Ovary (tissue), 7 donors: ENCODE measurements at regions not wholly inside any gene's neighbourhood (a gene's known extent, or its start where the extent isn't known, plus 50 kb on each side); places are given as distances from the start of the nearest gene placed in this dataset.

Experiments
- DNase-seq, 5 donors: peaks; one replicate each; pipeline ENCODE4 v3.0.0-alpha.2; 2019 to 2020
- H3K27ac ChIP-seq, 2 donors: fragments of 200-600 bp; one replicate each; pipeline versions ENCODE4 v1.5.1 to v1.8.0; 2019 to 2022
- H3K27me3 ChIP-seq: fragments of 200-600 bp; one replicate; pipeline ENCODE4 v1.8.0; 2022
- H3K36me3 ChIP-seq: fragments of 200-600 bp; sonication (generic); one replicate; pipeline ENCODE4 v1.5.1; 2019
- H3K4me1 ChIP-seq: one replicate; pipeline ENCODE4 v1.8.1; 2013; ENCODE audit warnings: mild to moderate bottlenecking, moderate library complexity; ENCODE audit not compliant: insufficient read depth
- H3K4me3 ChIP-seq: fragments of 200-600 bp; sonication (generic); one replicate; pipeline ENCODE4 v1.5.1; 2017
- H3K9me3 ChIP-seq, 2 donors: fragments of 200-600 bp in 1 of 2; sonication (generic) in 1 of 2; one replicate each; pipeline versions ENCODE4 v1.5.1 to v1.8.1; 2013 to 2019; ENCODE audit warnings: mild to moderate bottlenecking in 1 of 2, moderate library complexity in 1 of 2
- CTCF ChIP-seq, 3 donors: fragments of 450-650 bp in 2 of 3; fragments of 200-600 bp in 1 of 3; IDR thresholded peaks; one replicate each; pipeline versions ENCODE4 v1.5.1 to v1.8.0; 2016 to 2022; ENCODE audit warnings: antibody characterized with exemption in 3 of 3, mild to moderate bottlenecking in 1 of 3
- EP300 ChIP-seq: sonication (generic); formaldehyde crosslinking; IDR thresholded peaks from one replicate; pipeline ENCODE4 v1.6.1; 2017; ENCODE audit warnings: antibody characterized with exemption
- POLR2A ChIP-seq: fragments of 450-650 bp; IDR thresholded peaks from one replicate; pipeline ENCODE4 v1.6.1; 2017; ENCODE audit warnings: antibody characterized with exemption, mild to moderate bottlenecking, moderate library complexity
- WGBS, 3 donors: extraction: QIAGEN DNeasy Blood & Tissue Kit in 1 of 3; methylation state at CpG; one replicate each; pipeline versions ENCODE4 v1.1.5 to v1.1.7; 2013 to 2017; 5-methylcytosine and 5-hydroxymethylcytosine counted together
- intact Hi-C, 4 donors: fragments of 100-400 bp; cut with DNase I; formaldehyde crosslinking; loops; one replicate each; pipeline versions ENCODE4 v1.11.0 to v1.15.1; 2022 to 2023
- donor health status: DM: no; HTN: no; CAD: no; lungs with moderate emphysema.
- donor health status: DM: no; HTN: no; CAD: no.
- donor health status: Bipolar disorder and iron deficiency.
- donor health status: DM: no; HTN: no; CAD: no.
- donor health status: DM: yes; HTN: yes; CAD: no.

- no peak overlapping the region for H3K27ac ChIP-seq
- no peaks in the 10 kb centered on the region for H3K9me3 ChIP-seq
- 53 to 64% (median 63%) methylated on average over 6 of the region's 6 CpGs for WGBS, 3 donors
- intact Hi-C loops: no loop called here
- TF ChIP-seq POLR2A: no peak
- no peak for TF ChIP-seq CTCF (IDR thresholded peaks at IDR 0.05)
- no peak for TF ChIP-seq EP300
- H3K36me3 ChIP-seq: no peaks in the 10 kb centered on the region
- no peak for DNase-seq
- H3K4me3 ChIP-seq: no peak overlapping the region
- no peaks in the 10 kb centered on the region for H3K4me1 ChIP-seq
- no peaks in the 10 kb centered on the region for H3K27me3 ChIP-seq
Measured at GRCh38 chr12:127174881-127175280, 1092.1 kb upstream of the TMEM132C start.

GRCh38 chr12:127175361-127175760 lies 1091.6 kb upstream of the TMEM132C start:
- no peaks in the 10 kb centered on the region for H3K4me1 ChIP-seq
- TF ChIP-seq CTCF (IDR thresholded peaks at IDR 0.05) (no peak), EP300 (no peak), POLR2A (no peak)
- DNase-seq: no peak
- intact Hi-C loops: no loop called here
- 81 to 87% (median 82%) methylated on average over 4 of the region's 4 CpGs for WGBS, 3 donors
- no peak overlapping the region for H3K4me3 ChIP-seq
- no peak overlapping the region for H3K27ac ChIP-seq
- no peaks in the 10 kb centered on the region for H3K36me3 ChIP-seq
- no peaks in the 10 kb centered on the region for H3K27me3 ChIP-seq
- H3K9me3 ChIP-seq: no peaks in the 10 kb centered on the region

- H3K9me3 ChIP-seq: no peaks in the 10 kb centered on the region
- 91 to 94% (median 94%) methylated on average over 4 of the region's 4 CpGs for WGBS, 3 donors
- no peak overlapping the region for H3K4me3 ChIP-seq
- intact Hi-C loops: no loop called here
- H3K36me3 ChIP-seq: no peaks in the 10 kb centered on the region
- TF ChIP-seq POLR2A (no peak), EP300 (no peak)
- no peaks in the 10 kb centered on the region for H3K4me1 ChIP-seq
- H3K27me3 ChIP-seq: no peaks in the 10 kb centered on the region
- H3K27ac ChIP-seq: no peak overlapping the region
- no peak for DNase-seq
Measured at GRCh38 chr12:127176804-127177203, 1090.2 kb upstream of the TMEM132C start.

- H3K27ac ChIP-seq: no peak overlapping the region
Measured at GRCh38 chr12:127178052-127178451, 1088.9 kb upstream of the TMEM132C start.

GRCh38 chr12:127178463-127178862 lies 1088.5 kb upstream of the TMEM132C start:
- H3K36me3 ChIP-seq: no peaks in the 10 kb centered on the region
- no peak overlapping the region for H3K27ac ChIP-seq
- H3K9me3 ChIP-seq: no peaks in the 10 kb centered on the region
- H3K4me1 ChIP-seq: no peaks in the 10 kb centered on the region
- DNase-seq: no peak
- intact Hi-C loops: no loop called here
- WGBS, 3 donors: 93 to 94% (median 94%) methylated on average over 1 of the region's 1 CpG
- H3K4me3 ChIP-seq: no peak overlapping the region
- no peaks in the 10 kb centered on the region for H3K27me3 ChIP-seq
- TF ChIP-seq EP300 (no peak), POLR2A (no peak), CTCF (IDR thresholded peaks at IDR 0.05) (no peak)

More at GRCh38 chr12:127178052-127178451, 1088.9 kb upstream of the TMEM132C start:
- no peak for DNase-seq
- Histone ChIP-seq H3K9me3 (no peaks in the 10 kb centered on the region), H3K36me3 (no peaks in the 10 kb centered on the region), H3K4me1 (no peaks in the 10 kb centered on the region), H3K4me3 (no peak overlapping the region), H3K27me3 (no peaks in the 10 kb centered on the region)
- TF ChIP-seq POLR2A (no peak), EP300 (no peak), CTCF (IDR thresholded peaks at IDR 0.05) (no peak)
- WGBS, 3 donors: 83 to 96% (median 85%) methylated on average over 5 of the region's 5 CpGs
- intact Hi-C loops: no loop called here
